22Rv1 (cell line): ENCODE measurements at regions not wholly inside any gene's neighbourhood (a gene's known extent, or its start where the extent isn't known, plus 50 kb on each side); places are given as distances from the start of the nearest gene placed in this dataset.

Experiments
- H3K27ac ChIP-seq: fragments of 450-650 bp; 2 replicates; pipeline ENCODE4 v1.5.1; 2017
- CTCF ChIP-seq: fragments of 450-650 bp; IDR thresholded peaks from 2 replicates; pipeline ENCODE4 v1.5.1; 2017; ENCODE audit warnings: mild to moderate bottlenecking
- ZFX ChIP-seq: fragments of 450-650 bp; IDR thresholded peaks from 2 replicates; pipeline ENCODE4 v1.6.1; 2017; ENCODE audit warnings: antibody characterized with exemption, borderline replicate concordance

- TF ChIP-seq ZFX (no peak), CTCF (no peak)
- H3K27ac ChIP-seq = no peak overlapping the region
Observed at GRCh38 chrX:7570432-7571029, 272.4 kb upstream of the VCX start.

- TF ChIP-seq ZFX (no peak), CTCF (no peak)
Observed at GRCh38 chrX:7568597-7568996, 274.4 kb upstream of the VCX start.

GRCh38 chrX:7568130-7568529 lies 274.8 kb upstream of the VCX start:
- TF ChIP-seq CTCF = no peak
- TF ChIP-seq ZFX = no peak
- no peak overlapping the region for H3K27ac ChIP-seq

More at GRCh38 chrX:7568597-7568996, 274.4 kb upstream of the VCX start:
- no peak overlapping the region for H3K27ac ChIP-seq

GRCh38 chrX:7552760-7553159 lies 290.2 kb upstream of the VCX start:
- H3K27ac ChIP-seq = no peak overlapping the region
- TF ChIP-seq ZFX (no peak), CTCF (no peak)

- TF ChIP-seq CTCF (no peak), ZFX (no peak)
- H3K27ac ChIP-seq = no peak overlapping the region
Observed at GRCh38 chrX:7546551-7547080, 296.4 kb upstream of the VCX start.

- no peak overlapping the region for H3K27ac ChIP-seq
- TF ChIP-seq ZFX (no peak), CTCF (no peak)
Observed at GRCh38 chrX:7545564-7545963, 297.4 kb upstream of the VCX start.

- H3K27ac ChIP-seq = no peak overlapping the region
- TF ChIP-seq CTCF (no peak), ZFX (no peak)
Observed at GRCh38 chrX:7542587-7543380, 300.2 kb upstream of the VCX start.
